H9 (cell line): ENCODE measurements at regions not wholly inside any gene's neighbourhood (a gene's known extent, or its start where the extent isn't known, plus 50 kb on each side); places are given as distances from the start of the nearest gene placed in this dataset.

Experiments
- DNase-seq: peaks from one replicate; pipeline ENCODE4 v3.0.0-alpha.2; 2017
- H2AFZ ChIP-seq: one replicate; pipeline ENCODE4 v1.6.1; 2013; ENCODE audit warnings: mild to moderate bottlenecking, low read length, control low read depth, moderate library complexity
- H2AK5ac ChIP-seq: 2 replicates; pipeline ENCODE4 v1.6.1; 2013; ENCODE audit warnings: low read length, control low read depth, mixed read lengths; ENCODE audit not compliant: insufficient read length
- H2BK120ac ChIP-seq: one replicate; pipeline ENCODE4 v1.6.1; 2013; ENCODE audit warnings: low read depth, mild to moderate bottlenecking, low read length, control low read depth, inconsistent platforms; ENCODE audit not compliant: poor library complexity, severe bottlenecking
- H2BK12ac ChIP-seq: 2 replicates; pipeline ENCODE4 v1.6.1; 2013; ENCODE audit warnings: low read length, control low read depth, mixed read lengths, low read depth; ENCODE audit not compliant: insufficient read length
- H2BK15ac ChIP-seq: 2 replicates; pipeline ENCODE4 v1.6.1; 2013; ENCODE audit warnings: low read depth, low read length, control low read depth
- H2BK20ac ChIP-seq: one replicate; pipeline ENCODE4 v1.6.1; 2013; ENCODE audit warnings: low read depth, mild to moderate bottlenecking, low read length, control low read depth, inconsistent platforms; ENCODE audit not compliant: poor library complexity, severe bottlenecking
- H2BK5ac ChIP-seq: 2 replicates; pipeline ENCODE4 v1.6.1; 2013; ENCODE audit warnings: low read length, control low read depth, mixed read lengths; ENCODE audit not compliant: insufficient read length
- H3K14ac ChIP-seq: 2 replicates; pipeline ENCODE4 v1.6.1; 2013; ENCODE audit warnings: low read length, control low read depth; ENCODE audit not compliant: insufficient read depth
- H3K18ac ChIP-seq: 2 replicates; pipeline ENCODE4 v1.6.1; 2013; ENCODE audit warnings: low read depth, mild to moderate bottlenecking, mixed read lengths, low read length, control low read depth; ENCODE audit not compliant: insufficient read length
- H3K23ac ChIP-seq: 2 replicates; pipeline ENCODE4 v1.6.1; 2013; ENCODE audit warnings: low read length, control low read depth, mixed read lengths, low read depth; ENCODE audit not compliant: insufficient read length
- H3K23me2 ChIP-seq: 2 replicates; pipeline ENCODE4 v1.6.1; 2013; ENCODE audit warnings: low read depth, mild to moderate bottlenecking, mixed read lengths, low read length, control low read depth; ENCODE audit not compliant: insufficient read length, poor library complexity, severe bottlenecking
- H3K27ac ChIP-seq: 2 replicates; pipeline ENCODE4 v1.5.1; 2013; ENCODE audit warnings: low read length, control low read depth, mixed read lengths, low read depth; ENCODE audit not compliant: insufficient read length
- H3K27me3 ChIP-seq: 2 replicates; pipeline ENCODE4 v1.6.1; 2013; ENCODE audit warnings: low read length, control low read depth, inconsistent platforms; ENCODE audit not compliant: insufficient read depth
- H3K4ac ChIP-seq: 2 replicates; pipeline ENCODE4 v1.6.1; 2013; ENCODE audit warnings: low read depth, mild to moderate bottlenecking, control low read depth, inconsistent platforms, low read length, moderate library complexity
- H3K4me1 ChIP-seq: 2 replicates; pipeline ENCODE4 v1.6.1; 2013; ENCODE audit warnings: low read length, control low read depth, inconsistent platforms; ENCODE audit not compliant: insufficient read depth
- H3K4me2 ChIP-seq: 2 replicates; pipeline ENCODE4 v1.6.1; 2013; ENCODE audit warnings: low read length, control low read depth, mixed read lengths; ENCODE audit not compliant: insufficient read length, insufficient read depth
- H3K56ac ChIP-seq: 2 replicates; pipeline ENCODE4 v1.6.1; 2013; ENCODE audit warnings: low read depth, mild to moderate bottlenecking, mixed read lengths, low read length, control low read depth; ENCODE audit not compliant: insufficient read length
- H3K79me1 ChIP-seq: 2 replicates; pipeline ENCODE4 v1.6.1; 2013; ENCODE audit warnings: low read depth, mild to moderate bottlenecking, moderate library complexity, low read length, control low read depth, inconsistent platforms; ENCODE audit not compliant: insufficient read depth, poor library complexity, severe bottlenecking
- H3K79me2 ChIP-seq: 2 replicates; pipeline ENCODE4 v1.6.1; 2013; ENCODE audit warnings: low read length, control low read depth, inconsistent platforms; ENCODE audit not compliant: insufficient read depth
- H3K9ac ChIP-seq: 2 replicates; pipeline ENCODE4 v1.6.1; 2013; ENCODE audit warnings: low read length, control low read depth, mixed read lengths; ENCODE audit not compliant: insufficient read length; ENCODE audit errors: extremely low read depth
- H3K9me3 ChIP-seq: one replicate; pipeline ENCODE4 v1.6.1; 2013; ENCODE audit warnings: low read depth, low read length, inconsistent platforms; ENCODE audit not compliant: control insufficient read depth
- H3T11ph ChIP-seq: one replicate; pipeline ENCODE4 v1.6.1; 2013; ENCODE audit warnings: mild to moderate bottlenecking, low read length, control low read depth, inconsistent platforms
- H4K20me1 ChIP-seq: one replicate; pipeline ENCODE4 v1.6.1; 2013; ENCODE audit not compliant: control insufficient read depth, insufficient read length, insufficient read depth
- H4K5ac ChIP-seq: 2 replicates; pipeline ENCODE4 v1.6.1; 2013; ENCODE audit warnings: low read depth, mild to moderate bottlenecking, mixed read lengths, low read length, control low read depth; ENCODE audit not compliant: insufficient read length
- H4K8ac ChIP-seq: replicated peaks from 2 replicates; pipeline ENCODE4 v1.6.1; 2013; ENCODE audit warnings: low read length, control low read depth, mixed read lengths, low read depth; ENCODE audit not compliant: insufficient read length
- H4K91ac ChIP-seq: 2 replicates; pipeline ENCODE4 v1.6.1; 2013; ENCODE audit warnings: low read depth, mild to moderate bottlenecking, moderate library complexity, mixed read lengths, low read length, control low read depth; ENCODE audit not compliant: insufficient read length
- H3K27ac Mint-ChIP-seq, 3 experiments: 2 replicates in 2 of 3; 3 replicates in 1 of 3; pipeline ENCODE4 v1.8.0; 2020 to 2021; ENCODE audit warnings: mixed read lengths in 3 of 3, mild to moderate bottlenecking in 1 of 3, moderate library complexity in 1 of 3
- H3K27me3 Mint-ChIP-seq: 2 replicates; pipeline ENCODE4 v1.8.0; 2021; ENCODE audit warnings: low read depth, mild to moderate bottlenecking, moderate library complexity, mixed read lengths
- H3K36me3 Mint-ChIP-seq, 3 experiments: 2 replicates in 2 of 3; 3 replicates in 1 of 3; pipeline ENCODE4 v1.8.0; 2020 to 2021; ENCODE audit warnings: low read depth in 3 of 3, mixed read lengths in 3 of 3; ENCODE audit not compliant: insufficient read depth in 1 of 3
- H3K4me1 Mint-ChIP-seq, 2 experiments: 2 replicates each; pipeline ENCODE4 v1.8.0; 2020; ENCODE audit warnings: mixed read lengths in 2 of 2
- H3K4me3 Mint-ChIP-seq, 2 experiments: 2 replicates in 1 of 2; 3 replicates in 1 of 2; pipeline ENCODE4 v1.8.0; 2020 to 2021; ENCODE audit warnings: mild to moderate bottlenecking in 2 of 2, mixed read lengths in 2 of 2, moderate library complexity in 1 of 2
- H3K9me3 Mint-ChIP-seq, 2 experiments: 2 replicates in 1 of 2; 3 replicates in 1 of 2; pipeline ENCODE4 v1.8.0; 2020; ENCODE audit warnings: mild to moderate bottlenecking in 2 of 2, mixed read lengths in 2 of 2, moderate library complexity in 1 of 2
- WGBS: extraction: QIAGEN DNeasy Blood & Tissue Kit; methylation state at CpG from one replicate; pipeline ENCODE4 v1.1.7; 2013; ENCODE audit warnings: missing lambda C conversion rate, low lambda C conversion rate, mixed read lengths; ENCODE audit not compliant: insufficient read length; ENCODE audit errors: extremely low coverage; 5-methylcytosine and 5-hydroxymethylcytosine counted together
- TF ChIP-seq, protein P1 (sequence below): fragments of 200-600 bp; sonication (generic); conservative IDR thresholded peaks from 3 replicates; pipeline ENCODE4 v1.8.0; 2021; ENCODE audit warnings: antibody characterized with exemption, mild to moderate bottlenecking

- no peak overlapping the region for H2BK15ac ChIP-seq
- H4K5ac ChIP-seq = no peak overlapping the region
- peaks cover 33 to 48% of the 10 kb centered on the region in 2 experiments for H3K4me1 Mint-ChIP-seq
- no peaks in the 10 kb centered on the region for H3K79me1 ChIP-seq
- no peak overlapping the region for H2BK120ac ChIP-seq
- no peak overlapping the region for H2BK12ac ChIP-seq
- H4K20me1 ChIP-seq = no peaks in the 10 kb centered on the region
- no peaks in the 10 kb centered on the region; a peak in 1 of 7 replicates for H3K36me3 Mint-ChIP-seq
- H2AFZ ChIP-seq = no peak overlapping the region
- H3K9ac ChIP-seq = no peak overlapping the region
- no peak overlapping the region for H3K4ac ChIP-seq
- TF ChIP-seq, protein P1, sequence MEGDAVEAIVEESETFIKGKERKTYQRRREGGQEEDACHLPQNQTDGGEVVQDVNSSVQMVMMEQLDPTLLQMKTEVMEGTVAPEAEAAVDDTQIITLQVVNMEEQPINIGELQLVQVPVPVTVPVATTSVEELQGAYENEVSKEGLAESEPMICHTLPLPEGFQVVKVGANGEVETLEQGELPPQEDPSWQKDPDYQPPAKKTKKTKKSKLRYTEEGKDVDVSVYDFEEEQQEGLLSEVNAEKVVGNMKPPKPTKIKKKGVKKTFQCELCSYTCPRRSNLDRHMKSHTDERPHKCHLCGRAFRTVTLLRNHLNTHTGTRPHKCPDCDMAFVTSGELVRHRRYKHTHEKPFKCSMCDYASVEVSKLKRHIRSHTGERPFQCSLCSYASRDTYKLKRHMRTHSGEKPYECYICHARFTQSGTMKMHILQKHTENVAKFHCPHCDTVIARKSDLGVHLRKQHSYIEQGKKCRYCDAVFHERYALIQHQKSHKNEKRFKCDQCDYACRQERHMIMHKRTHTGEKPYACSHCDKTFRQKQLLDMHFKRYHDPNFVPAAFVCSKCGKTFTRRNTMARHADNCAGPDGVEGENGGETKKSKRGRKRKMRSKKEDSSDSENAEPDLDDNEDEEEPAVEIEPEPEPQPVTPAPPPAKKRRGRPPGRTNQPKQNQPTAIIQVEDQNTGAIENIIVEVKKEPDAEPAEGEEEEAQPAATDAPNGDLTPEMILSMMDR = no peak
- no peak overlapping the region for H3K4me3 Mint-ChIP-seq
- no peaks in the 10 kb centered on the region for H3K23me2 ChIP-seq
- no peaks in the 10 kb centered on the region for H3K9me3 ChIP-seq
- no peaks in the 10 kb centered on the region for H3K9me3 Mint-ChIP-seq
- H3K23ac ChIP-seq = no peak overlapping the region
- peaks cover 2% of the 10 kb centered on the region; the same call in 1 of the 2 replicates for H3K4me1 ChIP-seq
- no peaks in the 10 kb centered on the region for H3K79me2 ChIP-seq
- no peak overlapping the region for H4K8ac ChIP-seq
- no peak overlapping the region for H3T11ph ChIP-seq
- H2BK5ac ChIP-seq = no peak overlapping the region
- H3K18ac ChIP-seq = no peak overlapping the region
- no peak overlapping the region for H2BK20ac ChIP-seq
- no peaks in the 10 kb centered on the region for H3K27me3 ChIP-seq
- no peak overlapping the region for H4K91ac ChIP-seq
- peaks cover 2% of the 10 kb centered on the region; the same call in 1 of the 2 replicates for H3K27me3 Mint-ChIP-seq
- no peak overlapping the region for H2AK5ac ChIP-seq
- WGBS = no CpG with 5 or more reads among the region's 5 CpGs
- H3K27ac Mint-ChIP-seq = peak overlapping the region in 2 of 3 experiments; percentile 8 to 86; a peak in 2 of 7 replicates
- H3K27ac ChIP-seq = no peak overlapping the region
- H3K4me2 ChIP-seq = no peak overlapping the region
- no peak for DNase-seq
- H3K14ac ChIP-seq = no peak overlapping the region; the same call in 1 of the 2 replicates
- no peak overlapping the region for H3K56ac ChIP-seq
These were observed 102.1 kb downstream of the RASSF10 start for GRCh38 chr11:13110929-13111812.
